CD4-positive, alpha-beta T cell treated with Interleukin-4 for 4 hours (primary cell): ENCODE measurements at regions not wholly inside any gene's neighbourhood (a gene's known extent, or its start where the extent isn't known, plus 50 kb on each side); places are given as distances from the start of the nearest gene placed in this dataset.
"Not testable (repeated sequence)": the region's sequence is repeated elsewhere in the genome, so short reads cannot be mapped to it uniquely, and the experiment has no call there.

Experiments
- DNase-seq: peaks from one replicate; pipeline ENCODE4 v3.0.0-alpha.2; 2020

- no peak for DNase-seq
Observed at GRCh38 chr2:239666855-239667376, 266.1 kb upstream of the HDAC4 start.

- DNase-seq, result no peak
Observed at GRCh38 chr2:239666053-239666854, 265.4 kb upstream of the HDAC4 start.

- DNase-seq, result no peak
Observed at GRCh38 chr2:239664216-239664810, 263.5 kb upstream of the HDAC4 start.

- no peak for DNase-seq
Observed at GRCh38 chr2:239663364-239663924, 262.6 kb upstream of the HDAC4 start.

- DNase-seq, result no peak
Observed at GRCh38 chr2:239662413-239663120, 261.7 kb upstream of the HDAC4 start.

GRCh38 chr2:239661334-239662312 lies 260.8 kb upstream of the HDAC4 start:
- no peak for DNase-seq

GRCh38 chr2:239660390-239661230 lies 259.8 kb upstream of the HDAC4 start:
- no peak for DNase-seq

GRCh38 chr2:239657992-239658391 lies 257.2 kb upstream of the HDAC4 start:
- no peak for DNase-seq

- DNase-seq, result no peak
Observed at GRCh38 chr2:239657236-239657635, 256.4 kb upstream of the HDAC4 start.

- no peak for DNase-seq
Observed at GRCh38 chr2:239654266-239654665, 253.4 kb upstream of the HDAC4 start.

GRCh38 chr2:239651859-239652258 lies 251.0 kb upstream of the HDAC4 start:
- no peak for DNase-seq

- no peak for DNase-seq
Observed at GRCh38 chr2:239650674-239651073, 249.9 kb upstream of the HDAC4 start.

- DNase-seq, result no peak
Observed at GRCh38 chr2:239649309-239649708, 248.5 kb upstream of the HDAC4 start.

- no peak for DNase-seq
Observed at GRCh38 chr2:239648607-239649006, 247.8 kb upstream of the HDAC4 start.

GRCh38 chr2:239647052-239647819 lies 246.4 kb upstream of the HDAC4 start:
- DNase-seq, result no peak

- DNase-seq, result no peak
Observed at GRCh38 chr2:239646184-239646583, 245.4 kb upstream of the HDAC4 start.

GRCh38 chr2:239644594-239644993 lies 243.8 kb upstream of the HDAC4 start:
- DNase-seq, result not testable (repeated sequence)

- DNase-seq, result no peak
Observed at GRCh38 chr2:239644011-239644410, 243.2 kb upstream of the HDAC4 start.

GRCh38 chr2:239642406-239643004 lies 241.7 kb upstream of the HDAC4 start:
- no peak for DNase-seq

GRCh38 chr2:239641904-239642303 lies 241.1 kb upstream of the HDAC4 start:
- not testable (repeated sequence) for DNase-seq
